Stimulated activated CD4-positive, alpha-beta T cell treated with anti-CD3 and anti-CD28 coated beads, Interleukin-1b, Interleukin-23, amount 100 ng/mL, for 24 hours (primary cell): ENCODE measurements at regions not wholly inside any gene's neighbourhood (a gene's known extent, or its start where the extent isn't known, plus 50 kb on each side); places are given as distances from the start of the nearest gene placed in this dataset.
"Not testable (repeated sequence)": the region's sequence is repeated elsewhere in the genome, so short reads cannot be mapped to it uniquely, and the experiment has no call there.

Experiments used
- DNase-seq, 4 experiments: peaks; one replicate each; pipeline ENCODE4 v3.0.0-alpha.2; 2020; ENCODE audit warnings: low read depth in 4 of 4, low spot score in 1 of 4

GRCh38 chr5:162209005-162209605 is 141.5 kb downstream of the GABRG2 start:
- no peak for DNase-seq

- no peak for DNase-seq
Observed at GRCh38 chr5:162214551-162214950, 147.0 kb downstream of the GABRG2 start.

- no peak for DNase-seq
Observed at GRCh38 chr5:162217037-162217436, 149.5 kb downstream of the GABRG2 start.

- DNase-seq = no peak
Observed at GRCh38 chr5:162221910-162222309, 154.3 kb downstream of the GABRG2 start.

GRCh38 chr5:162227075-162227474 is 159.5 kb downstream of the GABRG2 start:
- DNase-seq = no peak

GRCh38 chr5:162230348-162230747 is 162.8 kb downstream of the GABRG2 start:
- no peak for DNase-seq

- no peak for DNase-seq
Observed at GRCh38 chr5:162231522-162231921, 163.9 kb downstream of the GABRG2 start.

GRCh38 chr5:162240734-162241133 is 173.2 kb downstream of the GABRG2 start:
- DNase-seq = no peak

- DNase-seq = no peak
Observed at GRCh38 chr5:162242416-162242815, 174.8 kb downstream of the GABRG2 start.

GRCh38 chr5:162243651-162244050 is 176.1 kb downstream of the GABRG2 start:
- DNase-seq = no peak

GRCh38 chr5:162248107-162248713 is 180.6 kb downstream of the GABRG2 start:
- DNase-seq = no peak

GRCh38 chr5:162256711-162257110 is 189.1 kb downstream of the GABRG2 start:
- DNase-seq = no peak

GRCh38 chr5:162268694-162269481 is 201.3 kb downstream of the GABRG2 start:
- DNase-seq = no peak

- DNase-seq = no peak
Observed at GRCh38 chr5:162272417-162272816, 204.8 kb downstream of the GABRG2 start.

GRCh38 chr5:162274679-162275078 is 207.1 kb downstream of the GABRG2 start:
- no peak for DNase-seq

- not testable (repeated sequence) for DNase-seq
Observed at GRCh38 chr5:162275387-162275786, 207.8 kb downstream of the GABRG2 start.

- no peak for DNase-seq
Observed at GRCh38 chr5:162282191-162282590, 214.6 kb downstream of the GABRG2 start.

GRCh38 chr5:162283609-162284008 is 216.0 kb downstream of the GABRG2 start:
- DNase-seq = no peak

GRCh38 chr5:162288647-162289296 is 221.2 kb downstream of the GABRG2 start:
- no peak for DNase-seq

GRCh38 chr5:162289489-162289888 is 221.9 kb downstream of the GABRG2 start:
- no peak for DNase-seq

GRCh38 chr5:162299793-162300192 is 232.2 kb downstream of the GABRG2 start:
- no peak for DNase-seq

GRCh38 chr5:162301356-162301755 is 233.8 kb downstream of the GABRG2 start:
- no peak for DNase-seq
